GM18858 (cell line): ENCODE measurements at regions not wholly inside any gene's neighbourhood (a gene's known extent, or its start where the extent isn't known, plus 50 kb on each side); places are given as distances from the start of the nearest gene placed in this dataset.
"Not testable (repeated sequence)": the region's sequence is repeated elsewhere in the genome, so short reads cannot be mapped to it uniquely, and the experiment has no call there.

ENCODE experiments used
- ATAC-seq: cut with Tn5 transposase; IDR thresholded peaks from one replicate; pipeline ENCODE4 v1.9.1; 2021; ENCODE audit not compliant: unreplicated experiment

GRCh38 chr17:27365329-27365945 lies 71.5 kb downstream of the WSB1 start:
- ATAC-seq = not testable (repeated sequence)

GRCh38 chr17:27366437-27366836 lies 72.5 kb downstream of the WSB1 start:
- ATAC-seq = no peak

- ATAC-seq = no peak
Measured at GRCh38 chr17:27367121-27367981, 73.4 kb downstream of the WSB1 start.

GRCh38 chr17:27368151-27368795 lies 74.4 kb downstream of the WSB1 start:
- no peak for ATAC-seq

GRCh38 chr17:27368980-27369379 lies 75.1 kb downstream of the WSB1 start:
- ATAC-seq = no peak

GRCh38 chr17:27370776-27371175 lies 76.9 kb downstream of the WSB1 start:
- ATAC-seq = no peak

GRCh38 chr17:27373695-27374094 lies 79.8 kb downstream of the WSB1 start:
- not testable (repeated sequence) for ATAC-seq

- ATAC-seq = no peak
Measured at GRCh38 chr17:27376637-27377547, 79.4 kb upstream of the KSR1 start.

- no peak for ATAC-seq
Measured at GRCh38 chr17:27378482-27379175, 77.6 kb upstream of the KSR1 start.

- no peak for ATAC-seq
Measured at GRCh38 chr17:27379888-27380533, 76.2 kb upstream of the KSR1 start.

- ATAC-seq = no peak
Measured at GRCh38 chr17:27380551-27380950, 75.7 kb upstream of the KSR1 start.

- ATAC-seq = no peak
Measured at GRCh38 chr17:27381007-27381501, 75.2 kb upstream of the KSR1 start.

- no peak for ATAC-seq
Measured at GRCh38 chr17:27382025-27382424, 74.2 kb upstream of the KSR1 start.

- ATAC-seq = peak; percentile 43
Measured at GRCh38 chr17:27384261-27384701, 72.0 kb upstream of the KSR1 start.

GRCh38 chr17:27384726-27385125 lies 71.5 kb upstream of the KSR1 start:
- no peak for ATAC-seq

- no peak for ATAC-seq
Measured at GRCh38 chr17:27385626-27386025, 70.6 kb upstream of the KSR1 start.

- no peak for ATAC-seq
Measured at GRCh38 chr17:27386206-27387075, 69.8 kb upstream of the KSR1 start.

GRCh38 chr17:27389542-27390140 lies 66.6 kb upstream of the KSR1 start:
- ATAC-seq = no peak
